Thyroid gland (tissue), 4 donors: ENCODE measurements at regions not wholly inside any gene's neighbourhood (a gene's known extent, or its start where the extent isn't known, plus 50 kb on each side); places are given as distances from the start of the nearest gene placed in this dataset.
"Not testable (repeated sequence)": the region's sequence is repeated elsewhere in the genome, so short reads cannot be mapped to it uniquely, and the experiment has no call there.

ENCODE experiments used
- POLR2A ChIP-seq, 2 donors: fragments of 450-650 bp; IDR thresholded peaks; one replicate each; pipeline ENCODE4 v1.6.1; 2017; ENCODE audit warnings: antibody characterized with exemption in 2 of 2, mild to moderate bottlenecking in 2 of 2, moderate library complexity in 1 of 2
- TF ChIP-seq, protein P1 (sequence below), 6 experiments: fragments of 200-600 bp in 3 of 6; fragments of 450-650 bp in 3 of 6; sonication (generic) in 3 of 6; IDR thresholded peaks; one replicate each; pipeline ENCODE4 v1.5.1; 2016 to 2019; ENCODE audit warnings: antibody characterized with exemption in 6 of 6, mild to moderate bottlenecking in 2 of 6, inconsistent platforms in 1 of 6, moderate library complexity in 1 of 6

DNA sequence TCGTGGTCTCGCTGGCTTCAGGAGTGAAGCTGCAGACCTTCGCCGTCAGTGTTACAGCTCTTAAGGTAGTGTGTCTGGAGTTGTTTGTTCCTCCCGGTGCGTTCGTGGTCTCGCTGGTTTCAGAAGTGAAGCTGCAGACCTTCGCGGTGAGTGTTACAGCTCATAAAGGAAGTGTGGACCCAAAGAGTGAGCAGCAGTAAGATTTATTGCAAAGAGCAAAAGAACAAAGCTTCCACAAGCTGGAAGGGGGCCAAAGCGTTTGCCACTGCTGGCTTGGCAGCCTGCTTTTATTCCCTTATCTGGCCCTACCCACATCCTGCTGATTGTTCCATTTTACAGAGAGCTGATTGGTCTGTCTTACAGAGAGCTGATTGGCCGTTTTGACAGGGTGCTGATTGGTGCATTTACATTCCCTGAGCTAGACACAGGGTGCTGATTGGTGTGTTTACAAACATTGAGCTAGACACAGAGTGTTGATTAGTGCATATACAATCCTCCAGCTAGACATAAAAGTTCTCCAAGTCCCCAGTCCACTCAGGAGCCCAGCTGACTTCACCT is 1256.0 kb downstream of the STIM2 start:
- TF ChIP-seq, protein P1, sequence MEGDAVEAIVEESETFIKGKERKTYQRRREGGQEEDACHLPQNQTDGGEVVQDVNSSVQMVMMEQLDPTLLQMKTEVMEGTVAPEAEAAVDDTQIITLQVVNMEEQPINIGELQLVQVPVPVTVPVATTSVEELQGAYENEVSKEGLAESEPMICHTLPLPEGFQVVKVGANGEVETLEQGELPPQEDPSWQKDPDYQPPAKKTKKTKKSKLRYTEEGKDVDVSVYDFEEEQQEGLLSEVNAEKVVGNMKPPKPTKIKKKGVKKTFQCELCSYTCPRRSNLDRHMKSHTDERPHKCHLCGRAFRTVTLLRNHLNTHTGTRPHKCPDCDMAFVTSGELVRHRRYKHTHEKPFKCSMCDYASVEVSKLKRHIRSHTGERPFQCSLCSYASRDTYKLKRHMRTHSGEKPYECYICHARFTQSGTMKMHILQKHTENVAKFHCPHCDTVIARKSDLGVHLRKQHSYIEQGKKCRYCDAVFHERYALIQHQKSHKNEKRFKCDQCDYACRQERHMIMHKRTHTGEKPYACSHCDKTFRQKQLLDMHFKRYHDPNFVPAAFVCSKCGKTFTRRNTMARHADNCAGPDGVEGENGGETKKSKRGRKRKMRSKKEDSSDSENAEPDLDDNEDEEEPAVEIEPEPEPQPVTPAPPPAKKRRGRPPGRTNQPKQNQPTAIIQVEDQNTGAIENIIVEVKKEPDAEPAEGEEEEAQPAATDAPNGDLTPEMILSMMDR (IDR thresholded peaks at IDR 0.05): not testable (repeated sequence)
- not testable (repeated sequence) for TF ChIP-seq POLR2A (IDR thresholded peaks at IDR 0.05)
